Endometrium (tissue), 2 donors: ENCODE measurements at regions not wholly inside any gene's neighbourhood (a gene's known extent, or its start where the extent isn't known, plus 50 kb on each side); places are given as distances from the start of the nearest gene placed in this dataset.

ENCODE experiments used
- FAIRE-seq: peaks from 2 replicates; lab custom pipeline; 2012; peaks lifted over from hg19 to GRCh38; lab: Jason Lieb, UNC
- donor health status: control.
- donor health status: control.

DNA sequence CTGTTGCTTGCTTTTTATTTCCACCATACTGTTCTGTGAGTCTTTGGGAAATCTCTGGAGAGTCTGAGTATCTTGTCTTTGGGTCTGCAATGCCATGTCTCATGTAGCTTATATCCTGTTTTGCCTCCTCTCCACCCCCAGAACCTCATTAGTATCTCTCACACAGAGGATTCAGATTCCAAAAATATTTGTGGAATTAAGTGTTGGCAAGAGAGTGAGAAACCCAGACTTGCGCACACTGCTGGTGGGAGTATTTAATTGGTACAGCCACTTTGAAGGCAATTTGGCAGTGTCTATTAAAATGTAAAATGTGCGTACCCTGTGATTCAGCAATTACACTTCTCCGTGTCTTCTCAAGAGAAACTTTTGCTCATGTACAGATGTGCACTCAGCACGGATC is 68.6 kb downstream of the ZNF621 start:
- no peak for FAIRE-seq

GRCh38 chr3:40597441-40597840 is 72.7 kb downstream of the ZNF621 start:
- FAIRE-seq: no peak

GRCh38 chr3:40598338-40598737 is 73.6 kb downstream of the ZNF621 start:
- no peak for FAIRE-seq

- FAIRE-seq: no peak
Observed at GRCh38 chr3:40598962-40599361, 74.2 kb downstream of the ZNF621 start.

- FAIRE-seq: no peak
Observed at GRCh38 chr3:40602778-40603385, 78.1 kb downstream of the ZNF621 start.

DNA sequence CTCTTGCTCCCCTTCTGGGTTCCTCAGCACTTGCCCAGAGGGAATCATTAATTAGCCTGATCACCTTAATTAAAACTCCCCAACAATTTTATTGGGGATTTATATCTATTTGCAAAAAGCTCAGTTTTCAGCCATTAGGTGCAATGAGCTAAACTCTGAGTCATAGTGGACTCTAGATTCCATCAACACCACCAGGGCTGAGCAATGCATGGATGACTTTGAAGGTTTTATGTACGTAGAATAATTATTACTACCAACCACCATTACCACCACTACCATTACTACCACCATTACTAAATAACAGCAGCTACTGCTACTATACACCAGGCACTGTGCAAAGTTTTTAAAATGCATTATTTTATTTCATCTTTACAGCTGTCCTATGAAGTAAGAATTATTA is 81.2 kb downstream of the ZNF621 start:
- FAIRE-seq: no peak

- FAIRE-seq: no peak
Observed at GRCh38 chr3:40608091-40608490, 83.3 kb downstream of the ZNF621 start.

DNA sequence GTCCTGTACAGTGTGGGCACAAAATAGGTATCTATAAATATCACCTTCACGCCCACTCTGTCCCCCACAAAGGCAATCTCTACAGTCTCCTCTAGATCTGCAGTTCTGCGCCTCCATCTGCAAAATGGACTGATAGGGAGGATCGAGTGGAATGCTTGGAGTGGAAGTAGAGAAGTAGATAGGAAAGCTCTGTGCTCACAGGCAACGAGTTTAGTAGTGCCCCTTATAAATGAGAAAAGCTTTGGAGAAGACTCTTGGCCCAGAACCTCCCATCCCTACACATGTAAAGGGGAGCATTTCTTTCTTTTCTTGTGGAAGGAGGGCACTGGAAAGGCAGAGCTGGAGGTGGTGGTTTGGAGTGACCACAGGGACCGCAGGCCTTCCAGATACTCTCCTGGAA is 88.5 kb downstream of the ZNF621 start:
- FAIRE-seq: no peak

GRCh38 chr3:40615110-40615915 is 90.6 kb downstream of the ZNF621 start:
- FAIRE-seq: no peak

- FAIRE-seq: no peak
Observed at GRCh38 chr3:40615918-40616819, 91.4 kb downstream of the ZNF621 start.

- no peak for FAIRE-seq
Observed at GRCh38 chr3:40617084-40617483, 92.3 kb downstream of the ZNF621 start.

DNA sequence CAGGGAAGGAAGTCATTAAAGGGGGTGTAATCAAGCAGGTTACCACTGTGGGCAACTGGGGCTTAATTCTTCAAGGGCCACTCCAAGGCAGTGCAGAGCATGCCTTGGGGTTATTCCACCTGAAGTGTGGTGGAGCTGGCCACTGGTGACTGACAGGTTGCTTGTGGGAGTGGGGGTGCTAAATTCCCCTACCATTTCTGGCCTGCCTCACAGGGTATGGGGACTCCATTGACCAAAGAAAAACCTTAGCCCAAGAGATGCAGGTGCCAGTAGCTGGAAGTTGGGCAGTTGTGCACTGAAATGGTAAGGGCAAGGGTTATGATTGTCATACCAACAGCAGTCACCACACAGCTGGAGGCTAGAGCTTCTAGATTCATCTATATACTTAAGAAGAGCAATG is 93.4 kb downstream of the ZNF621 start:
- no peak for FAIRE-seq

- FAIRE-seq: no peak
Observed at GRCh38 chr3:40620151-40620550, 95.4 kb downstream of the ZNF621 start.

DNA sequence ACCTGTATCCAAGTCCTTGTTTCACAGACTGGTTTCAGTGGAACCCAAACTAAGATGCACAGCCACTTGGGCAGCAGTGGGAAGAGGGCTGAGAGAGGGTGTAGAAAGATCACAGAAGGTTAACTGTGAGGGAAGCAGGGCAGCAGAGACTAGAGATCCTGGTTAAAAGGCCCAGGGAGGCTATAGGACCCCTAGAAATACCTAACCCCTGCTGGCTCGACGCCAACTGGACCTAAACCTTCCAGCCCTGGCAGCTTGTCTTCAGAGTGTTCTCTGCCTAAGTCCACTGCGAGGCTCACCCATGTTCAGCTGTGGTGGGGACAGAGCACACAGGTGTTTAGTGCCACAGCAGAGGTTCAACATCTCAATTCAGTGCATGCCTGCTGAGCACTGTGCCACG is 96.5 kb downstream of the ZNF621 start:
- no peak for FAIRE-seq

DNA sequence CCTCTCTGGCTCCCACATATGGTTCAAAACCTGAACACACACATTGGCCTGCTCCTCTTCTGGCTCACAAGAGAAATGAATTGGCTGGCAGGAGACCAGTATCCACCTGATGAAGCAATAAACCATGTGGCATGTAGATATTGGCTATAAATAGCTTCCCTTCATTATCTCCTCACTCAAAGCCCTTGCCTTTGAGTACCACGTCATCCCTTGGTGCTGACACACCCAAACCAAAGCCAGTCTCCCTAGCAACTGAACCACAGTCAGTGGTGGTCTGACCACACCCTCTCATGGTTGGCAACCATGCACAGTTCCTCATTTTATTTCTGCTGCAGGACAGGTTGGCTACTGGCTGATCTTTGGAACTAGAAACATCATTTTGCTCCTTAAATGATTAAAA is 98.8 kb downstream of the ZNF621 start:
- no peak for FAIRE-seq

DNA sequence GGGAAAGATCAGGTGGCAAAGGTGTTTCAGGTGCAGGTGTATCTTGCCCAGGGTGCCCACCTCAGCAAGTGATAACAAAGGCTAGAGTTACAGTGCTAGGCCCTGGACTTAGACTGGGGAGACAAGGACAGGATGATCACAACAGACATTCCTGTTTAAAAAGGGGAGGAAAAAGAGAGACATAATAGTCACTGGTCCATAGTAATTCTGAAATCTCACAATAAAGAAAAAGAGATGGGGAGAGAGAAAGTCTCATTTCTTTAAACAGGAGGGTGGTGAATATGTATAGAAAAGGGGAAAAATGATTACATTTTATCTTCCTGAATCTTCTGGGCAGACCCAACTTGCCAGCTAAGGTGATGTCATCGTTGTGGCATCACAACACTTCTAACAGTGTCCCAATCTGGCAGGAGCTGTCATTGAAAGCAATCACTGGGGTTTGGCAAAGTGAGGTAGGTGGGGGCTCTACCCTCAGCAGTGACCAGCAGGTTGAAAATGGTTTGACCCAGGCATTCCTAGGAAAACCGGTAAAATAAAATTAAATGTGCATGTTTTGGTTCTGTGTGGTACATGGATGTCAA is 99.5 kb downstream of the ZNF621 start:
- FAIRE-seq: no peak

- no peak for FAIRE-seq
Observed at GRCh38 chr3:40627095-40627494, 102.3 kb downstream of the ZNF621 start.

GRCh38 chr3:40628984-40629383 is 104.2 kb downstream of the ZNF621 start:
- no peak for FAIRE-seq

GRCh38 chr3:40631341-40631995 is 106.7 kb downstream of the ZNF621 start:
- FAIRE-seq: no peak

GRCh38 chr3:40637906-40638305 is 113.1 kb downstream of the ZNF621 start:
- FAIRE-seq: no peak

- no peak for FAIRE-seq
Observed at GRCh38 chr3:40639006-40639405, 114.2 kb downstream of the ZNF621 start.

DNA sequence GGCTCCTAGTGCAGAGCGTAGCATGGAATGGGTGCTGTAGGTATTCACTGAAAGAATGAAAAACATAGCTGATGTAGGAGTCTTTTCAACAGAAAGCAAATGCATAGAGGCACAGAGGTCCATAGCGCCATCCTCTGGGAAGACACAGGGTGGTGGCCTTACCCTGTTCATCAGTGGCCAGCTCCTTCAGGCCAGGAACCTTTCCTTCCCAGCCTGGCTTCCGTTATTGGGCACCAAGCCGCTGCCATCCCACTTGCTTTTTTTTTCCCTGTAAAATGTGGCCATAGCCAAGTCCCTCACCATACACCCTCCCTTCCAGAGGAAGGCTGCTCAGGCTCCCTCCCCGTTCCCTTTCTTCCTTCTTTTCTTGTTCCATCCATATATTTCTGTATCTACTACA is 118.1 kb downstream of the ZNF621 start:
- FAIRE-seq: no peak
